ENCODE measurements at regions not wholly inside any gene's neighbourhood (a gene's known extent, or its start where the extent isn't known, plus 50 kb on each side); places are given as distances from the start of the nearest gene placed in this dataset.

DNA sequence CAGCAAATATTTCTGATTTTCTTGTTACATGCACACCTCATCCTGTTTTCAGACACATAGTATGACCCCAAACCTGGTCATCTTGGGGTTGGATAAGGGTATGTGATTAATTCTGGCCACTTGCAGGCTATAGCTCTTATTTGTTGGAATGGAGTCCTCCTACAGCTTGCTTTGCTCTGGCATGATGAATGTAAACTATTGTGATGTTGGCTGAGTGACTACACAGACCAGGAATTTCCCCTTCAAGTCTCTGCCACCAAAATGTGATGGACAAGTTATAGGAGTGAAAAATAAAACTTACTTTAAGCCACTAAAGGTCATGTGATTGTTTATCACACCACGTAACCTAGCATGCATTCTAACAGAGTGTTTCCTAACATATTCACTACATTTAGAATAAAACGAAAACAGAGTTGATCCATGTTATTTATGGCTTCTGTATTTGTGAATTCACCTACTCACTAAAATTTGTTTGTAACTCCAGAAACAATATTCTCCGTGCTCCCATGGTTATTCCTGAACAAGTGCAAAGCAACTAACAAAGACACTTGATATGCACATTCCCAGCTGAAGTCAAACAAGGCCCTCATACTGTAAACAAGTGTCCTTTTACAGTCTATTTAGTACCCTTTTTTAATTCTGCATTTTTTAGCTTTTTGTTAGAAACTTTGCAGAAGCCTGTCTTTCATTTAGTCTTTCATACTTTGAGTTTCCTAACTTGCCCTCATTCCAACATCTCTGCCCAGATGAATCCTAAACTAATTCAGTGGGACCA is 599.2 kb upstream of the PCDH15 start:
- H3K4me1 Mint-ChIP-seq, result no peaks in the 10 kb centered on the region
- H3K9me3 Mint-ChIP-seq, result no peaks in the 10 kb centered on the region
- no peak for DNase-seq
- H3K27ac Mint-ChIP-seq, result no peak overlapping the region
- H3K36me3 Mint-ChIP-seq, result no peaks in the 10 kb centered on the region
- no peaks in the 10 kb centered on the region for H3K27me3 Mint-ChIP-seq
- H3K4me3 Mint-ChIP-seq, result no peak overlapping the region

DNA sequence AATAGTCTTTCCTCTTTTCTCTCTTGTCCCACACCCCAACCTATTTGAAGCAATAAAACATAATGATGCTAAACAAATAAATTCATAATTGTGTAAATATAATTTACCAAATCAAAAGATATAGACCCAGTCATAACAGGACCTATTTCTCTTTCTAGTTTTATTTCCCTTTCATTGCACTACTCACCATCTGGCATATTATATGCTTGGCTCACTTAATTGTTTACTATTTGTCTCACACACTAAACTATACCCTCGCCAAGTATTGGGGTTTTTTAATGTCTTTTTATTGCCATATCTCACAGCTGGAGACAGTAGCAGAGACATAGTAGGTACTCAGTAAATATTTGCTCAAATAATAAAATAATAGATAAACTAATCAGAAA is 597.5 kb upstream of the PCDH15 start:
- Mint-ChIP-seq H3K36me3 (no peaks in the 10 kb centered on the region), H3K9me3 (no peaks in the 10 kb centered on the region)

DNA sequence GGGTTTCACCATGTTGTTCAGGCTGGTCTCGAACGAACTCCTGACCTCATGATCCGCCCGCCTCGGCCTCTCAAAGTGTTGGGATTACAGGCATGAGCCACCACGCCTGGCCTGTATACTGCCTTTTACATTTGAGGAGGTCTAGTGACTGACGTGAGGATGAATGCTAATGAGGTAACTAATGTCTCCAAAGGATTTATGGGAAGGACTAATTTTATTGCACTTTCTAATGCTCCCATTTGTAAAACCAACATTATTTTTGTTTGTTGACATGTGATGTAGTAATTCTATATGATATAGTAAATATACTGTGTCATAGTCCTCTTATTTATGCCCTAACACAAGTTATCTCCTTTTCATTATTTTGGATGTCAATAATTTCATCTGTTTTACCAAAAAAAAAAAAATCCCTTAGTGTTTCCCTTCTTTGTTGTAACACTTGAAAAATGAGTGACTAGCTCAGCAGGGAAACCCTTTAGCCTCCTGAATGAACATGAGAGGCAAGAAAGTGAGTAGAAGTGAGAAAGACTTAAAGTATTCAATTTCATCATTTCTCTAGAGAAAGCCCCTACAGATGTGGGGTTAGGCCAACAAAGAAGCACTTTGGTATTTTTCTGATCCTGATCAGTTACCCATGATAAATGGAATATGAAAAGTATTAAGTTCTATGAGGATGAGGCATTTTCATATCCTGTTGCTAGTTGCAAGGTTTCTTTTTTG is 596.9 kb upstream of the PCDH15 start:
- Mint-ChIP-seq H3K9me3 (no peaks in the 10 kb centered on the region), H3K27ac (no peak overlapping the region), H3K4me1 (no peaks in the 10 kb centered on the region), H3K27me3 (no peaks in the 10 kb centered on the region), H3K4me3 (no peak overlapping the region), H3K36me3 (no peaks in the 10 kb centered on the region)
- no peak for DNase-seq

More for the DNA sequence above, 597.5 kb upstream of the PCDH15 start:
- Mint-ChIP-seq H3K27ac (no peak overlapping the region), H3K4me1 (no peaks in the 10 kb centered on the region), H3K27me3 (no peaks in the 10 kb centered on the region), H3K4me3 (no peak overlapping the region)
- no peak for DNase-seq

DNA sequence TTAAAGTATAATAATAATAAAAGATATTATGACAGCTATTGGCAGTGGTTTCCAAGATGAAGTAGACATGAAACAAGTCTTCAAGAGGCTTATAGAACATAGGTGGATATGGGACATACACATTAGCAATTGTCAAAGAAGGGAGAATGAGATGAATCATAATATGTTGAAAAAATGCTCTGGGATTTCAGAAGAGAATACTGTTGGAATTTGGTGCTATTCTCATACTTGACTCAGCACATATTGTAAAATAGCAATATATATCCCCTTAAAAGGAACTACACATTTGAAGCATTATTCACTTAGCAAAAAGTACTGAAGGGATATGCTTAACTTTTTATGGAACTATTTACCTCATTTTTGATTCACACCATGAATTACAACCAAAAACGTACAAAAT is 577.2 kb upstream of the PCDH15 start:
- H3K4me3 Mint-ChIP-seq, result no peak overlapping the region
- no peaks in the 10 kb centered on the region for H3K27me3 Mint-ChIP-seq
- peaks cover 2% of the 10 kb centered on the region for H3K9me3 Mint-ChIP-seq
- no peaks in the 10 kb centered on the region for H3K36me3 Mint-ChIP-seq
- H3K4me1 Mint-ChIP-seq, result no peaks in the 10 kb centered on the region
- H3K27ac Mint-ChIP-seq, result no peak overlapping the region
- no peak for DNase-seq

DNA sequence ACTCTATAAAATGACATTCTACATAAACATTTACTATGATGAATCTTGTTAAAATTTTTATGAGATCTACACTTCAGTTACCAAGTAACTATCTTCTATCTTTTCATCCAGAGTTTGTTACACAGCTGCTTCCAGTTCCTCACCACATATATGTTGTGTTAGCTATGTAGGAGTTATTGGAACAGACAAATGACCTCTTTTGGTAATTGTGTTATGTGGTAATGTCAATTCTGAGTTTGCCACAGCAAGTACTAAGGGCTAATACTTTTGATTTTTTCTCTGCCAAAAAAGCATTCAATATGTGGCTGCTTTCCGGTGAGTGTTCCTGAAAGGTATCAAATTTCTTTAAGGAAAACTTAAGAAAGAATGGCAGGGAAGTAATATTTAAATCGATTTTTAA is 573.9 kb upstream of the PCDH15 start:
- Mint-ChIP-seq H3K4me1 (no peaks in the 10 kb centered on the region), H3K4me3 (no peak overlapping the region), H3K9me3 (peaks cover 1% of the 10 kb centered on the region), H3K36me3 (no peaks in the 10 kb centered on the region), H3K27ac (no peak overlapping the region), H3K27me3 (no peaks in the 10 kb centered on the region)
- no peak for DNase-seq

DNA sequence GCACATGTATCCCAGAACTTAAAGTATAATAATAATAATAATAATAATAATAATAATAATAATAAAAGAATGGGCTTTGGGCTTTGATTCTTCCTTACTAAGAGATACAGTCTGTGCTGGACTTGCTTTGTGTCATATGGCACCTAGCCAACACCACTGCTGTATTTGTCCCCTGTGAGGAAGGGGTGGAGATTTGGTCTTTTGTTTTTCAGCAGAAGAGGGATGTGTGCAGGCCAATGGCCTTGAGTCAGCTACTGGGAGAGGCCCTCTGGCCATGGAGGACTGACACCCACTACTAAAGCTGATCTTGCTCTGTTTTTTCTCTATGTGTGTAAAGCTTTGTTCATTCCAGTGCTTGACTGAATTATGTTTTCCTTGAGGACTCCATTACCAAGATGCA is 573.0 kb upstream of the PCDH15 start:
- DNase-seq, result no peak
- Mint-ChIP-seq H3K9me3 (peaks cover 1% of the 10 kb centered on the region), H3K4me1 (no peaks in the 10 kb centered on the region), H3K27me3 (no peaks in the 10 kb centered on the region), H3K27ac (no peak overlapping the region), H3K4me3 (no peak overlapping the region), H3K36me3 (no peaks in the 10 kb centered on the region)

DNA sequence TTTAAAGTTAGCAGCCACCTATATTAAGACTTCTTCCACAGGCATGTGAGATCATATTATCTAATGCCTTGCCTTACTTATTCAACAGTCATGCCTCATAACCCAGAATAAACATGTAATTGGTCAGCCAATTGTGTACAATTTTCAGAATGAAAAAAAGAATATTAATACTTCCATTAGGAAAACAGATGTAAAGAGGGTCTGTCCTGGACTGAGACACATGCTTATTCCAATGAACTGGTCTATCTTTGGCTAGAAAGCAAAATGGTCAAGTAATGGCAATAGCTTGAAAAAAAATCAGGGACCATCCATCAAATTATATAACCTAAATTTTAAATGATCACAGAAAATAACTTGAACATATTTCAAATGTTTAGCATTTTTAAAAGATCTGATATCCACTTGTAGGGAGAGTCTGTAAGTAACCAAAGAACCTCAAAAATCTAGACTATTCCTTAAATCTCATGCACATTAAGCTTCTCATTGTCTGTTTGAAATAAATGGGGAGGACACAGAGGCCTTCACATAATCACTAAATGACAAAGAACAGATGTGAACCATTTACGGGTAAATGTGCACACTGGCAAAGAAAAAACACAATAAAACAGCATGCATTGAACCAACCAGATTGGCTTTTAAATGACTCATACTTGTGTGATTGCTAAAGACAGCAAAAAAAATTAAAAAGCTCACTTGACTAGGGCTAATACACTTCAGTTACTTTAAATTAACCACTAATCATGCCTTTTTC is 568.8 kb upstream of the PCDH15 start:
- Mint-ChIP-seq H3K27ac (no peak overlapping the region), H3K27me3 (no peaks in the 10 kb centered on the region), H3K9me3 (no peaks in the 10 kb centered on the region), H3K4me3 (no peak overlapping the region), H3K4me1 (no peaks in the 10 kb centered on the region), H3K36me3 (no peaks in the 10 kb centered on the region)
- no peak for DNase-seq

DNA sequence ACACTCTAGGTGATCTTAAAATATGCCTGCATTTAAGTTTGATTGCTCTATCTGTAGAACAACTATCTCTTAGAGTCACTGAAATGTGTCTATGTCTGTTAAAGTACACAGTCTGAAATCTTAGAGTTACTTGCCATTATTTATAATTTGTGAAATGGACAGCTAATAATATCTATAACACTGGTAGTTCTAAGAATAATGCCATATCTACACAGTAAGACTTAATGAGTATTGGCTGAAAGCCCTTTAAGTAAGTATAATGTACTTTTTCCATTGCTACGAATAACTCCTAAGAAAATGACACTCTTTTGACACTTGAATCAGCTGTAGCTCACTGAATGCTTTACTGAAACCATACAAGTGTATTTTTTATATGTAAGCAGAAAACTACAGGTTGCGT is 567.4 kb upstream of the PCDH15 start:
- H3K27me3 Mint-ChIP-seq, result no peaks in the 10 kb centered on the region
- no peak overlapping the region for H3K4me3 Mint-ChIP-seq
- H3K9me3 Mint-ChIP-seq, result no peaks in the 10 kb centered on the region
- no peaks in the 10 kb centered on the region for H3K36me3 Mint-ChIP-seq
- DNase-seq, result no peak
- no peaks in the 10 kb centered on the region for H3K4me1 Mint-ChIP-seq
- H3K27ac Mint-ChIP-seq, result no peak overlapping the region

DNA sequence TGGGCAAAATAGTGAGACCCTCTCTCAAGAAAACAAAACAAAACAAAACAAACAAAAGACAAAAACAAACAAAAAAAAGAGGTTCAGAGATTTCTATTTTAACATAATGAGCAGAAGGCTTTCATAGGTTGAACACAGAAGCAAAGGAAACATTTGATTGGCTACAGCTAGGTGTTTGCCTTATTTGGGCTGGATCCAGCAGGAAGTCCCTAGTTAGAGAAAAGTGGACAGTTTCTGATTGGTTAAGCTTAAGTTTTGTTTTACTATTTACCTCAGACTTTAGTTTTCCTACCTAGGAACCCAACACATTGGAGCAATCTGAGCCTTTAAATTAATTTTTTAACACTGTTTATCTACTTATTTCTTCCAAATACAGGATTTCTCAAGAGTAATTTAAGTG is 566.5 kb upstream of the PCDH15 start:
- H3K27me3 Mint-ChIP-seq, result no peaks in the 10 kb centered on the region
- DNase-seq, result no peak
- H3K4me3 Mint-ChIP-seq, result no peak overlapping the region
- no peaks in the 10 kb centered on the region for H3K9me3 Mint-ChIP-seq
- no peak overlapping the region for H3K27ac Mint-ChIP-seq
- no peaks in the 10 kb centered on the region for H3K36me3 Mint-ChIP-seq
- no peaks in the 10 kb centered on the region for H3K4me1 Mint-ChIP-seq

DNA sequence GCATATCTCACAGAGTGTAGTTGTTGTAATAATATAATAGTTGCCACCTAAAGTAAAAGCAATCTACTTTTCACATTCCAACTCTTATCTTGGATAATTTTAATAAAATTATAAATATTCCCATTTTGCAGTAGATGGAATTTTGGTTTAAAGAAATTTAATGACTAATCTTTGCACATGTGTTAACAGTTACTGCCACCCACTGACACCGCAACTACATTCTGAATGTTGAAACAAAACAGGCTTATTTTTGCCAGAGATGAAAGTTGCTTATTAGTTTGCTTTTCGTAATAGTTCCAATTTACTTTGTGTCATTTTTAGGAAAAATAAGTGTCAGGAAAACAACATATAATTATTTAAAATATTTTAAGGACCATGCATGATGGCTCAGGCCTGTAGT is 557.5 kb upstream of the PCDH15 start:
- no peak for DNase-seq
- Mint-ChIP-seq H3K27me3 (no peaks in the 10 kb centered on the region), H3K4me1 (no peaks in the 10 kb centered on the region), H3K36me3 (no peaks in the 10 kb centered on the region), H3K9me3 (peaks cover 6% of the 10 kb centered on the region), H3K27ac (no peak overlapping the region), H3K4me3 (no peak overlapping the region)

DNA sequence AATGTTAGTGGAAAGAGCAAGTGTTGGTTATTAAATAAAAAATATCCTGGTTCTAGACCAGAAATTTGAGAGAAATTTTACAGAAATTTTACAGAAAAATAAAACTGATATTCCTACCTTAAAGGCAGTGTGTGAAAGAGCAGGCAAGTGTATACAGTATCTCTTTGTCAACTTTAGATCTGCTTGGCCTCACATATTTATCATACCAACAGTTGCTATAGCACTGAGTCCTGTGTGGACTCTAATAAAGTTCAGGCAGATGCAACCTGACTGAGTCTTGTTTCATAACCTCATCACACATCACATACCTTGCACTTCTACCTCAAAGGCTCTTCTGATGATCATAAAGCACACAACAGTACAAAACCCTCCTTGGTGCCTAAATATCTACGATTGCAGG is 552.4 kb upstream of the PCDH15 start:
- Mint-ChIP-seq H3K9me3 (peaks cover 14% of the 10 kb centered on the region), H3K4me1 (no peaks in the 10 kb centered on the region), H3K27me3 (no peaks in the 10 kb centered on the region), H3K36me3 (no peaks in the 10 kb centered on the region), H3K27ac (no peak overlapping the region), H3K4me3 (no peak overlapping the region)
- no peak for DNase-seq

DNA sequence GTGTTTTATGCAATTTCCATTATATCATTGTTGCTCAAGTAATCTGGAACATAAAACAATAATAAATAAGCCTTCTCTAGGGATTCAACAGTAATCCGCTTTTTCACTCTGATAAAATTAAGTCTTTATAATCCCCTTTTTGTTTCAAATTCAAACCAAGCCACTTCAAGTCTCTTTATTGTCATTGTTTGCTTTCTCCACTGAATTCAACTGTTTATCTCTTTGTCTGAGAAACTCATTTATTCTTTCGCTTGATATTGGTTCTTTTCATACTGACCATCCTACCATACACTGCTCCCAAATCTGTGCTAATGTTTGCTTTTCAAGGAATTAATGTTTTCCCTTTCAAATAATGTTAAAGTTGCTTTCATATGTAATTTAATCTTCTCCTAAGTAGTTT is 550.4 kb upstream of the PCDH15 start:
- Mint-ChIP-seq H3K36me3 (no peaks in the 10 kb centered on the region), H3K9me3 (peaks cover 14% of the 10 kb centered on the region), H3K27ac (no peak overlapping the region), H3K4me3 (no peak overlapping the region), H3K27me3 (no peaks in the 10 kb centered on the region), H3K4me1 (no peaks in the 10 kb centered on the region)
- DNase-seq, result no peak

DNA sequence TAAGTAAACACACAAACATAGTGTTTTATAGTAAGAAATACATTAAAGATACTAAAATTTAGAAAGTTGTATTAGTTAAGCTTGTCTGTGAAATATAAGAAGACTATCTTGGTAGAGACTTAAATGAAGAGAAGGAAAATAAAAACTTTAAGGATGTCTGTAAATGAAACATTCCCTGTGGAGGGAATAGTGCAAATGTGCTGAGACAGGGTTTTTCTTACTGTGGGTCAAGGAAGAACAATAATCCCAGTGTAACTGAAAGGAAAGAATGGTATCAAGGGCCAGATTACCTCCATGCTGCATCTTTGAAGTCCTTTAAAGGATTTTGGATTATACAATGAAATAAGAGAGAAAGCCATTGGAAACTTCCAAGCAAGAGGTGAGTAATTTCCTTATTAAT is 547.5 kb upstream of the PCDH15 start:
- no peaks in the 10 kb centered on the region for H3K36me3 Mint-ChIP-seq
- no peaks in the 10 kb centered on the region for H3K27me3 Mint-ChIP-seq
- H3K4me3 Mint-ChIP-seq, result no peak overlapping the region
- no peak for DNase-seq
- peaks cover 7% of the 10 kb centered on the region for H3K9me3 Mint-ChIP-seq
- H3K4me1 Mint-ChIP-seq, result no peaks in the 10 kb centered on the region
- H3K27ac Mint-ChIP-seq, result no peak overlapping the region

DNA sequence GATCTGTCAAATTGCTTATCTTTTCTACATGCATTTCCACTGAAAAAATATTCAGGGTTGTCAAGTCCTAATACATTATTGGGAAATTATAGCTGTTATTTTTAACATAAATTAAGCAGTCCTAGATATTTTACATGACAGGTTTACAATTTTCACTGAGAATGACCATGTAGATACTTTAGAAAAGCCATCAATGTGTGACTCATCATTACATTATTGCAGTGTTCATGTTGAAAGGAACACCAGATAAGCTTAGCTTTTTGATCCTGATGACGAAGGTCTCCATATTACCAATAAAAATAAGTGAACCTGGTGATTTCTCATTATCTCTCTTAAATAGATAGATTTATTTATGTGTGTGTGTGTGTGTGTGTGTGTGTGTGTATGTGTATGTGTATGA is 529.5 kb upstream of the PCDH15 start:
- H3K4me3 Mint-ChIP-seq, result no peak overlapping the region
- H3K36me3 Mint-ChIP-seq, result no peaks in the 10 kb centered on the region
- peaks cover 4% of the 10 kb centered on the region for H3K9me3 Mint-ChIP-seq
- DNase-seq, result no peak
- no peaks in the 10 kb centered on the region for H3K4me1 Mint-ChIP-seq
- no peak overlapping the region for H3K27ac Mint-ChIP-seq
- H3K27me3 Mint-ChIP-seq, result no peaks in the 10 kb centered on the region

DNA sequence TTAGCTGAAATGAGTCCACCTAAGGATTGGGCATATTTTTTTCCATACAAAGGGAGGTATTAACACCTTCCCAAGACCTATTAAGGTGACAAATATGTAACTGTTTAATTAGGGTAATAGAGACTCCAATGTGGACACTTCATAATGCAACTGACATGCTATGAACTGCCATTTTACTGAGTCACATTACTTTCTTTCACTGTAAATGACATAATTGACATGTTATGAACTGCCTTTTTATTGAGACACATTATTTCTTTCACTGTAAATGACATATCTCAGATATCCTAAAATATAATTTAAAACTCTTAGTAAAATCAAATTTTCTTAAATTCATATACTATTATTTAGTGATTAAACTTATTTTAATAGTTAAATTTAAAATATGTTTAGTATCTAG is 528.8 kb upstream of the PCDH15 start:
- no peaks in the 10 kb centered on the region for H3K27me3 Mint-ChIP-seq
- no peaks in the 10 kb centered on the region for H3K4me1 Mint-ChIP-seq
- no peaks in the 10 kb centered on the region for H3K36me3 Mint-ChIP-seq
- H3K4me3 Mint-ChIP-seq, result no peak overlapping the region
- H3K9me3 Mint-ChIP-seq, result peaks cover 5% of the 10 kb centered on the region
- no peak for DNase-seq
- no peak overlapping the region for H3K27ac Mint-ChIP-seq

All from activated naive CD8-positive, alpha-beta T cell treated with anti-CD3 and anti-CD28 coated beads for 36 hours (primary cell).